ENCODE measurements at regions not wholly inside any gene's neighbourhood (a gene's known extent, or its start where the extent isn't known, plus 50 kb on each side); places are given as distances from the start of the nearest gene placed in this dataset.

- peaks cover 8% of the 10 kb centered on the region; the same call in 1 of the 2 replicates for H3K9me2 ChIP-seq (ENCODE audit: insufficient read depth)
- no peak for ATAC-seq
- Mint-ChIP-seq H3K4me3 (no peak overlapping the region), H3K36me3 (ENCODE audit: low read depth) (peaks cover 61% of the 10 kb centered on the region), H3K4me1 (no peaks in the 10 kb centered on the region), H3K9me3 (peaks cover 3% of the 10 kb centered on the region; the same call in 1 of the 3 replicates), H3K27me3 (ENCODE audit: insufficient read depth, low read depth, poor library complexity) (peaks cover 5% of the 10 kb centered on the region), H3K27ac (no peak overlapping the region)
- TF ChIP-seq ETS1 (IDR thresholded peaks at IDR 0.05) (no peak), ZNF114 (CRISPR knock-in tag; IDR thresholded peaks at IDR 0.05) (no peak), NANOG (IDR thresholded peaks at IDR 0.05; ENCODE audit: borderline replicate concordance) (no peak), EZH2 (IDR thresholded peaks at IDR 0.05; ENCODE audit: low read depth, unreplicated experiment) (no peak), POLR2AphosphoS5 (IDR thresholded peaks at IDR 0.05; ENCODE audit: low read depth) (no peak), STAT1 (IDR thresholded peaks at IDR 0.05; ENCODE audit: unreplicated experiment) (no peak), EZH2phosphoT487 (IDR thresholded peaks at IDR 0.05; ENCODE audit: unreplicated experiment) (no peak), JUNB (IDR thresholded peaks at IDR 0.05; ENCODE audit: unreplicated experiment) (no peak), CREB1 (CRISPR knock-in tag; IDR thresholded peaks at IDR 0.05; ENCODE audit: low read depth) (no peak), ZNF331 (CRISPR knock-in tag; IDR thresholded peaks at IDR 0.05; ENCODE audit: low read depth) (no peak)
- TF ChIP-seq, protein P1, sequence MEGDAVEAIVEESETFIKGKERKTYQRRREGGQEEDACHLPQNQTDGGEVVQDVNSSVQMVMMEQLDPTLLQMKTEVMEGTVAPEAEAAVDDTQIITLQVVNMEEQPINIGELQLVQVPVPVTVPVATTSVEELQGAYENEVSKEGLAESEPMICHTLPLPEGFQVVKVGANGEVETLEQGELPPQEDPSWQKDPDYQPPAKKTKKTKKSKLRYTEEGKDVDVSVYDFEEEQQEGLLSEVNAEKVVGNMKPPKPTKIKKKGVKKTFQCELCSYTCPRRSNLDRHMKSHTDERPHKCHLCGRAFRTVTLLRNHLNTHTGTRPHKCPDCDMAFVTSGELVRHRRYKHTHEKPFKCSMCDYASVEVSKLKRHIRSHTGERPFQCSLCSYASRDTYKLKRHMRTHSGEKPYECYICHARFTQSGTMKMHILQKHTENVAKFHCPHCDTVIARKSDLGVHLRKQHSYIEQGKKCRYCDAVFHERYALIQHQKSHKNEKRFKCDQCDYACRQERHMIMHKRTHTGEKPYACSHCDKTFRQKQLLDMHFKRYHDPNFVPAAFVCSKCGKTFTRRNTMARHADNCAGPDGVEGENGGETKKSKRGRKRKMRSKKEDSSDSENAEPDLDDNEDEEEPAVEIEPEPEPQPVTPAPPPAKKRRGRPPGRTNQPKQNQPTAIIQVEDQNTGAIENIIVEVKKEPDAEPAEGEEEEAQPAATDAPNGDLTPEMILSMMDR (conservative IDR thresholded peaks at IDR 0.05; ENCODE audit: low read depth in 2 of 2) = no peak
- TF ChIP-seq, protein P2, sequence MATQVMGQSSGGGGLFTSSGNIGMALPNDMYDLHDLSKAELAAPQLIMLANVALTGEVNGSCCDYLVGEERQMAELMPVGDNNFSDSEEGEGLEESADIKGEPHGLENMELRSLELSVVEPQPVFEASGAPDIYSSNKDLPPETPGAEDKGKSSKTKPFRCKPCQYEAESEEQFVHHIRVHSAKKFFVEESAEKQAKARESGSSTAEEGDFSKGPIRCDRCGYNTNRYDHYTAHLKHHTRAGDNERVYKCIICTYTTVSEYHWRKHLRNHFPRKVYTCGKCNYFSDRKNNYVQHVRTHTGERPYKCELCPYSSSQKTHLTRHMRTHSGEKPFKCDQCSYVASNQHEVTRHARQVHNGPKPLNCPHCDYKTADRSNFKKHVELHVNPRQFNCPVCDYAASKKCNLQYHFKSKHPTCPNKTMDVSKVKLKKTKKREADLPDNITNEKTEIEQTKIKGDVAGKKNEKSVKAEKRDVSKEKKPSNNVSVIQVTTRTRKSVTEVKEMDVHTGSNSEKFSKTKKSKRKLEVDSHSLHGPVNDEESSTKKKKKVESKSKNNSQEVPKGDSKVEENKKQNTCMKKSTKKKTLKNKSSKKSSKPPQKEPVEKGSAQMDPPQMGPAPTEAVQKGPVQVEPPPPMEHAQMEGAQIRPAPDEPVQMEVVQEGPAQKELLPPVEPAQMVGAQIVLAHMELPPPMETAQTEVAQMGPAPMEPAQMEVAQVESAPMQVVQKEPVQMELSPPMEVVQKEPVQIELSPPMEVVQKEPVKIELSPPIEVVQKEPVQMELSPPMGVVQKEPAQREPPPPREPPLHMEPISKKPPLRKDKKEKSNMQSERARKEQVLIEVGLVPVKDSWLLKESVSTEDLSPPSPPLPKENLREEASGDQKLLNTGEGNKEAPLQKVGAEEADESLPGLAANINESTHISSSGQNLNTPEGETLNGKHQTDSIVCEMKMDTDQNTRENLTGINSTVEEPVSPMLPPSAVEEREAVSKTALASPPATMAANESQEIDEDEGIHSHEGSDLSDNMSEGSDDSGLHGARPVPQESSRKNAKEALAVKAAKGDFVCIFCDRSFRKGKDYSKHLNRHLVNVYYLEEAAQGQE (IDR thresholded peaks at IDR 0.05; ENCODE audit: unreplicated experiment) = no peak
- TF ChIP-seq, protein P3, sequence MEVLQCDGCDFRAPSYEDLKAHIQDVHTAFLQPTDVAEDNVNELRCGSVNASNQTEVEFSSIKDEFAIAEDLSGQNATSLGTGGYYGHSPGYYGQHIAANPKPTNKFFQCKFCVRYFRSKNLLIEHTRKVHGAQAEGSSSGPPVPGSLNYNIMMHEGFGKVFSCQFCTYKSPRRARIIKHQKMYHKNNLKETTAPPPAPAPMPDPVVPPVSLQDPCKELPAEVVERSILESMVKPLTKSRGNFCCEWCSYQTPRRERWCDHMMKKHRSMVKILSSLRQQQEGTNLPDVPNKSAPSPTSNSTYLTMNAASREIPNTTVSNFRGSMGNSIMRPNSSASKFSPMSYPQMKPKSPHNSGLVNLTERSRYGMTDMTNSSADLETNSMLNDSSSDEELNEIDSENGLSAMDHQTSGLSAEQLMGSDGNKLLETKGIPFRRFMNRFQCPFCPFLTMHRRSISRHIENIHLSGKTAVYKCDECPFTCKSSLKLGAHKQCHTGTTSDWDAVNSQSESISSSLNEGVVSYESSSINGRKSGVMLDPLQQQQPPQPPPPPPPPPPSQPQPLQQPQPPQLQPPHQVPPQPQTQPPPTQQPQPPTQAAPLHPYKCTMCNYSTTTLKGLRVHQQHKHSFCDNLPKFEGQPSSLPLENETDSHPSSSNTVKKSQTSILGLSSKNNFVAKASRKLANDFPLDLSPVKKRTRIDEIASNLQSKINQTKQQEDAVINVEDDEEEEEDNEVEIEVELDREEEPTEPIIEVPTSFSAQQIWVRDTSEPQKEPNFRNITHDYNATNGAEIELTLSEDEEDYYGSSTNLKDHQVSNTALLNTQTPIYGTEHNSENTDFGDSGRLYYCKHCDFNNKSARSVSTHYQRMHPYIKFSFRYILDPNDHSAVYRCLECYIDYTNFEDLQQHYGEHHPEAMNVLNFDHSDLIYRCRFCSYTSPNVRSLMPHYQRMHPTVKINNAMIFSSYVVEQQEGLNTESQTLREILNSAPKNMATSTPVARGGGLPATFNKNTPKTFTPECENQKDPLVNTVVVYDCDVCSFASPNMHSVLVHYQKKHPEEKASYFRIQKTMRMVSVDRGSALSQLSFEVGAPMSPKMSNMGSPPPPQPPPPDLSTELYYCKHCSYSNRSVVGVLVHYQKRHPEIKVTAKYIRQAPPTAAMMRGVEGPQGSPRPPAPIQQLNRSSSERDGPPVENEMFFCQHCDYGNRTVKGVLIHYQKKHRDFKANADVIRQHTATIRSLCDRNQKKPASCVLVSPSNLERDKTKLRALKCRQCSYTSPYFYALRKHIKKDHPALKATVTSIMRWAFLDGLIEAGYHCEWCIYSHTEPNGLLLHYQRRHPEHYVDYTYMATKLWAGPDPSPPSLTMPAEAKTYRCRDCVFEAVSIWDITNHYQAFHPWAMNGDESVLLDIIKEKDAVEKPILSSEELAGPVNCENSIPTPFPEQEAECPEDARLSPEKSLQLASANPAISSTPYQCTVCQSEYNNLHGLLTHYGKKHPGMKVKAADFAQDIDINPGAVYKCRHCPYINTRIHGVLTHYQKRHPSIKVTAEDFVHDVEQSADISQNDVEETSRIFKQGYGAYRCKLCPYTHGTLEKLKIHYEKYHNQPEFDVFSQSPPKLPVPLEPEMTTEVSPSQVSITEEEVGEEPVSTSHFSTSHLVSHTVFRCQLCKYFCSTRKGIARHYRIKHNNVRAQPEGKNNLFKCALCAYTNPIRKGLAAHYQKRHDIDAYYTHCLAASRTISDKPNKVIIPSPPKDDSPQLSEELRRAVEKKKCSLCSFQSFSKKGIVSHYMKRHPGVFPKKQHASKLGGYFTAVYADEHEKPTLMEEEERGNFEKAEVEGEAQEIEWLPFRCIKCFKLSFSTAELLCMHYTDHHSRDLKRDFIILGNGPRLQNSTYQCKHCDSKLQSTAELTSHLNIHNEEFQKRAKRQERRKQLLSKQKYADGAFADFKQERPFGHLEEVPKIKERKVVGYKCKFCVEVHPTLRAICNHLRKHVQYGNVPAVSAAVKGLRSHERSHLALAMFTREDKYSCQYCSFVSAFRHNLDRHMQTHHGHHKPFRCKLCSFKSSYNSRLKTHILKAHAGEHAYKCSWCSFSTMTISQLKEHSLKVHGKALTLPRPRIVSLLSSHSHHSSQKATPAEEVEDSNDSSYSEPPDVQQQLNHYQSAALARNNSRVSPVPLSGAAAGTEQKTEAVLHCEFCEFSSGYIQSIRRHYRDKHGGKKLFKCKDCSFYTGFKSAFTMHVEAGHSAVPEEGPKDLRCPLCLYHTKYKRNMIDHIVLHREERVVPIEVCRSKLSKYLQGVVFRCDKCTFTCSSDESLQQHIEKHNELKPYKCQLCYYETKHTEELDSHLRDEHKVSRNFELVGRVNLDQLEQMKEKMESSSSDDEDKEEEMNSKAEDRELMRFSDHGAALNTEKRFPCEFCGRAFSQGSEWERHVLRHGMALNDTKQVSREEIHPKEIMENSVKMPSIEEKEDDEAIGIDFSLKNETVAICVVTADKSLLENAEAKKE (CRISPR knock-in tag; IDR thresholded peaks at IDR 0.05) = no peak
- no peak overlapping the region for H3K27ac ChIP-seq (ENCODE audit: low read depth)
- DNase-seq (ENCODE audit: low spot score) = no peak
- peaks cover 15% of the 10 kb centered on the region for H3K36me3 ChIP-seq (ENCODE audit: insufficient read depth)
- no peak overlapping the region for H3K4me2 ChIP-seq
- H3K4me1 ChIP-seq (ENCODE audit: insufficient read depth) = no peaks in the 10 kb centered on the region
- H4K20me1 ChIP-seq (replicated peaks; ENCODE audit: insufficient read depth) = no peaks in the 10 kb centered on the region; the same call in 1 of the 2 replicates
- no peaks in the 10 kb centered on the region for H3K27me3 ChIP-seq (ENCODE audit: insufficient read depth)
- H3K4me3 ChIP-seq = no peak overlapping the region
- no peak overlapping the region for H2AFZ ChIP-seq
- peaks cover 12% of the 10 kb centered on the region for H3K79me2 ChIP-seq (replicated peaks; ENCODE audit: insufficient read depth)
- peaks cover 9% of the 10 kb centered on the region for H3F3A ChIP-seq (replicated peaks; ENCODE audit: low read depth)
These were observed 58.3 kb upstream of the CD99 start for GRCh38 chrX:2632533-2633504.
